ENCODE measurements at regions not wholly inside any gene's neighbourhood (a gene's known extent, or its start where the extent isn't known, plus 50 kb on each side); places are given as distances from the start of the nearest gene placed in this dataset.
A peak's percentile ranks its signal among the peaks of the same experiment; 100 is the strongest.
"Not testable (repeated sequence)": the region's sequence is repeated elsewhere in the genome, so short reads cannot be mapped to it uniquely, and the experiment has no call there.

DNA sequence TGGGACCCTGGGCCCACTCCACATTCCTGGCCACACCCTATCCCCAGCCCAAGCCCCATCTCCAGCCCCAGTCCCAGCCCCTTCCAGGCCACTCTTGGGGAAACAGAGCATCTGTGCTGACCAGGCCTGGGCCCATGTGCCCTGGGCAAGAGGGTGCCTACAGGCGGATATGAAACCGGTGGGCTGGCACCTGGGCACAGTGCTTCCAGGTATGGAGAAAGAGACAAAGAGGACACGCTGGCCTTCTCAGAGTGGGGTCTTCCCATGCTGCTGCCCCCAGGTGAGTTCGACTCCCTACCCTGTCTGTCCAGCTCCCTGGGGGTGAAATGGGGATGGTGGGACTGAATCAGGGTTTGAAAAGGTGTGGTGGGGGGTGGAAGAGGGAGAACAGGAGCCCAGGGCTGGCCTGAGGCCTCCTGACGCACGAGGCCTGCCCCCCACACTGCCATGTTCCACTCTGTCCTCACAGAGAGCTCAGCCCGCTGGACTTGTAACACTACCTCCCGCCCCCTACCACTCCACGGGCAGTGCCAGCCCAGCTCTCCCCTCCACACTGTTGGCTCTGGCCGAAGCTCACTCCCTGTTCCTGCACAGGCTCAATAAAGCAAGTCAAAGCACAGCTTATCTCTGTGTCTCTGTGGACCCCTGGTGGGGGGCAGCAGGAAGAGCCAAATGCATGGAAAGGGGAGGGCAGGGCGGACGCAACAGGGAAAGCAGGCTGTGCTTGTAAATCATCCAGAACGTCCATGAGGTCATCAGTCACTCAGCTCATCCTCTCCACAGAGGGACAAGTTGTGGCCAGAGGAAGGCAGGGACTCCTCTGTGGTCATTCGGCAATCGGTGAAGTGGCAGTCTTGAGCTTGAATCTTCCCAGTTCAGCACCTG is 71.1 kb upstream of the TMEM97 start:
- DNase-seq, result no peak

GRCh38 chr17:28249706-28250105 is 69.3 kb upstream of the TMEM97 start:
- DNase-seq, result no peak

DNA sequence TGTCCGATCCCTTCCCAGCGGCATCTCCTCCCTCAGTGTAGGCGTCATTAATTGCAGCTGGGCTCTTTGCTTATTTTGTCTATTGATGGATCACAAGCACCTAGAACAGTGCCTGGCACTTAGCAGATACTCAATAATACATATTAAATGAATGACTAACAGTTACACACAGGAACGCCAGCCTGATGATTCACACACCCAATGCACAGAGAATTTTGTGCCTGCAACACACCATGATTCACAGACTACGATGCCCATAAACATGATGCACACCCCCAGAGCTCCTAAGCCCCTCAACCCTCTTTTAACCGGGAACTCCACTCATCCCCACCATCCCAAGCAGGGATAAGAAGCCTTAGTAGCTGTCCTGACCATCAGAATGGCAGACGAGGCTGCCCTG is 66.6 kb upstream of the TMEM97 start:
- no peak for DNase-seq

- no peak for DNase-seq
Observed at GRCh38 chr17:28253663-28254062, 65.3 kb upstream of the TMEM97 start.

DNA sequence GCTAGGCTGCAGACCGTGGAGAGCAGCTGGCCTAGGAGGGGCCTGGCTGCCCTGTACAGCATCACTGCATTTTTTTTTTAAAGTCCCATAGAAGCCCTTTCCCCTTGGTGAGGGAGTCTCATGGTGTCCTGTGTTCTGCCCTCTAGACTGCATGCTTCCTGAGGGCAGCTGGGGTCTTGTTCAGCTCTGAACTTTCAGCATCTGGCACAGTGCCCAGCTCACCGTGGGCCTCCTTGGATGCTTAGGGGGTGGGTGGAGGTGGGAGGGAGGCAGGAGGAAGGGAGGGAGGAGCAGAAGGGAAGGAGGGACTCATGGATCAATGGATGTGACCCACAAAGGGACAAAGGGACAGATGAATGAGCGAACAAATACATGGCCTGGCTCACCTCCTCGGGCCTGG is 63.4 kb upstream of the TMEM97 start:
- DNase-seq, result no peak

DNA sequence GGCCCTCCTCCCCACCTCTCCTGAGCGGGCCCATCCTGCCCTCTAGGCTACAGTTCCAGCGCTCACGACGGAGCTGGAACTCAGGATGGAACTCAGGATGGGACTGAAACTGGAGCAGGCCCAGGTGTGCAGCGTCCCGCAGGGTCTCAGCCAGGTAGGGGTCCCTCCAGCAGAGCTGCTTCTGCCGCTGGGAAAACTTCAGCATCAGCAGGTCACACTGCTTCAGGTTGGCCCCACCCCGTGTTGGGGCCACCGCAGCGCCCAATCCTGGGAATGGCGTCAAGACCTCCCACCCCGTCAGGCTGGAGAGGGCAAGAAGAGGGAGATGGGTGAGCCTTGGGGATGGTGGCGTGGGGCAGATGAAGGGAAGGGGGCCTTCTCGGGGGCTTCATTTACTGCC is 62.6 kb upstream of the TMEM97 start:
- DNase-seq, result no peak

DNA sequence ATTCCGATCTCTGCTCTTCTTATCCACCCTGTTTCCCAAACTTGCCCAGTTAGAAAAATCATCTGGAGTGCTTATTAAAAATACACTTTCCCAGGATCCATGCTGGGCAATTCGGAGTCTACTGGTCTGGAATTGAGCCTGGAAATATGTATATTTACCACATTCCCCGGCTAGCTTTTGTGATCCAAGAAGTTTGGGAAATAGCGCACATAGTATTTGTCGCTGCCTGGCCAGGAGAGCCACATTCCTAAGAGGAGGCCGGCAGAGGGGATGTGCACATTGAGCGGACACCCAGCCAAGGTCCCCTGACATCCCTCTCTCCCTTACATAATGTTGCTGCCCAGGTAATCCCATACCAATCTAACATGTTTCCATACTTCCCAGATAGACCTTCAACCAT is 62.1 kb upstream of the TMEM97 start:
- DNase-seq, result no peak

- peak; percentile 21 for DNase-seq
Observed at GRCh38 chr17:28258347-28258887, 60.6 kb upstream of the TMEM97 start.

GRCh38 chr17:28261219-28261618 is 57.8 kb upstream of the TMEM97 start:
- no peak for DNase-seq

- not testable (repeated sequence) for DNase-seq
Observed at GRCh38 chr17:28262123-28262745, 56.8 kb upstream of the TMEM97 start.

- DNase-seq, result not testable (repeated sequence)
Observed at GRCh38 chr17:28264902-28265548, 54.0 kb upstream of the TMEM97 start.

DNA sequence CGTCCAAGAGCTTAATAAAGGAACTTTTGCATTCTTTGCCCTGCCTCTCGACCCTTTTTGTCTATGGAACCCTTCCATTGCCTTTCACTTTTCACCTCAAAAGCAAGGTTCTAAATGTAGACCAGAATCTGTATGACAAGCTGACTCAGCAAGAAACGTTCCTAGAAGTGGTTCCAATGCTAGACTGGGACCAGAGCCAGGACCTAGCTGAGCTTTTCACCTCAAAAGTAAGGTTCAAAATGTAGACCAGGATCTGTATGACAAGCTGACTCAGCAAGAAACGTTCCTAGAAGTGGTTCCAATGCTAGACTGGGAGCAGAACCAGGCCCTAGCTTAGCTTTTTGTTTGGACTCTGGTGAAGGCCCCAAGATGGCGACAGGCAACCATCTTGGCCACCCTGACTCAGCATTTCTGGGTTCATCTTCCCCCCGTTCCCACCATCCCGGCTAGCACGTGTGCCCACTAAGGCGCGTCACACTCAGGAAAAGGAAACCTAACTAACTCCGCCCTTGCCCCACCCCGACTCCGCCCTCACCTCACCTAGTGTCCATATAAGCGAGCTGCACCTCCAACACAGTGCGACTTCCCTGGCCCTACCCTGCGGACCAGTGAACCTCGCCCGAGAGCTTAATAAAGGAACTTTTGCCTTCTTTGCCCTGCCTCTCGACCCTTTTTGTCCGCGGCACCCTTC is 53.0 kb upstream of the TMEM97 start:
- DNase-seq, result not testable (repeated sequence)

- not testable (repeated sequence) for DNase-seq
Observed at GRCh38 chr17:28266547-28266920, 52.5 kb upstream of the TMEM97 start.

- DNase-seq, result not testable (repeated sequence)
Observed at GRCh38 chr17:28266926-28267719, 51.9 kb upstream of the TMEM97 start.

GRCh38 chr17:28267720-28268609 is 51.0 kb upstream of the TMEM97 start:
- DNase-seq, result no peak

DNA sequence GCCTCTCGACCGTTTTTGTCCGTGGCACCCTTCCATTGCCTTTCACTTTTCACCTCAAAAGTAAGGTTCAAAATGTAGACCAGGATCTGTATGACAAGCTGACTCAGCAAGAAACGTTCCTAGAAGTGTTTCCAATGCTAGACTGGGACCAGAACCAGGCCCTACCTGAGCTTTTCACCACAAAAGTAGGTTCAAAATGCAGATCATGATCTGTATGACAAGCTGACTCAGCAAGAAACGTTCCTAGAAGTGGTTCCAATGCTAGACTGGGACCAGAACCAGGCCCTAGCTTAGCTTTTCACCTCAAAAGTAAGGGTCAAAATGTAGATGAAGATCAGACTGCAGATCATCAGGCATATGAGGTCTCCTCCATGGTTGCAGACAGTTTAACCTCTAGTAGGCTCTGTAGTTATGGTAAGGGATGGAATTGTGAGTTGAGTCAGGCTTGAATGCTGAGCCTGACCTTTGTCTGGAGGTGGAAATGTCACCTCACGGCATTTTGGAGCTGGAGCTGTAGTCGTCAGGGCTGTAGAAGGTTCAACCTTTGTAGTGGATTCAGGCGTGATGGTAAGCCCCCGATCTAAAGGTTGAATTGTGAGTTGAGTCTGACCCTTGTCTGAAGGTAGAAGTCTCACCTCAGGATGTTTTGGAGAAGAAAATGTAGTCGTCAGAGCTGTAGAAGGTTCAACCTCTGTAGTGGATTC is 50.2 kb upstream of the TMEM97 start:
- no peak for DNase-seq
